ENCODE measurements at regions not wholly inside any gene's neighbourhood (a gene's known extent, or its start where the extent isn't known, plus 50 kb on each side); places are given as distances from the start of the nearest gene placed in this dataset.
"Not testable (repeated sequence)": the region's sequence is repeated elsewhere in the genome, so short reads cannot be mapped to it uniquely, and the experiment has no call there.

GRCh38 chr9:41026912-41027676 is 101.4 kb downstream of the FOXD4L6 start:
- not testable (repeated sequence) for H3K4me3 ChIP-seq (replicated peaks; ENCODE audit: low read depth, low read length); DNase-seq (ENCODE audit: extremely low read depth, low read depth)

- DNase-seq (ENCODE audit: extremely low read depth, low read depth); H3K4me3 ChIP-seq (replicated peaks; ENCODE audit: low read depth, low read length): not testable (repeated sequence)
These were observed 106.1 kb downstream of the FOXD4L6 start for GRCh38 chr9:41022365-41022764.

- not testable (repeated sequence) for DNase-seq (ENCODE audit: extremely low read depth, low read depth); H3K4me3 ChIP-seq (replicated peaks; ENCODE audit: low read depth, low read length)
These were observed 108.5 kb downstream of the FOXD4L6 start for GRCh38 chr9:41019858-41020562.

GRCh38 chr9:41018948-41019347 is 109.5 kb downstream of the FOXD4L6 start:
- H3K4me3 ChIP-seq (replicated peaks; ENCODE audit: low read depth, low read length); DNase-seq (ENCODE audit: extremely low read depth, low read depth): not testable (repeated sequence)

- not testable (repeated sequence) for H3K4me3 ChIP-seq (replicated peaks; ENCODE audit: low read depth, low read length); DNase-seq (ENCODE audit: extremely low read depth, low read depth)
These were observed 111.8 kb downstream of the FOXD4L6 start for GRCh38 chr9:41016699-41017098.

- H3K4me3 ChIP-seq (replicated peaks; ENCODE audit: low read depth, low read length); DNase-seq (ENCODE audit: extremely low read depth, low read depth): not testable (repeated sequence)
These were observed 128.4 kb downstream of the FOXD4L6 start for GRCh38 chr9:40999952-41000700.

- not testable (repeated sequence) for H3K4me3 ChIP-seq (replicated peaks; ENCODE audit: low read depth, low read length); DNase-seq (ENCODE audit: extremely low read depth, low read depth)
These were observed 133.0 kb downstream of the FOXD4L6 start for GRCh38 chr9:40995490-40995889.

- not testable (repeated sequence) for DNase-seq (ENCODE audit: extremely low read depth, low read depth); H3K4me3 ChIP-seq (replicated peaks; ENCODE audit: low read depth, low read length)
These were observed 134.6 kb downstream of the FOXD4L6 start for GRCh38 chr9:40993842-40994241.

- not testable (repeated sequence) for DNase-seq (ENCODE audit: extremely low read depth, low read depth)
- H3K4me3 ChIP-seq (replicated peaks; ENCODE audit: low read depth, low read length), result peak overlapping the region; percentile 83
These were observed 135.1 kb downstream of the FOXD4L6 start for GRCh38 chr9:40993375-40993774.

- DNase-seq (ENCODE audit: extremely low read depth, low read depth), result not testable (repeated sequence)
- peak overlapping the region; percentile 83 for H3K4me3 ChIP-seq (replicated peaks; ENCODE audit: low read depth, low read length)
These were observed 136.0 kb downstream of the FOXD4L6 start for GRCh38 chr9:40992472-40992821.

GRCh38 chr9:40991741-40992471 is 136.6 kb downstream of the FOXD4L6 start:
- peak; percentile 92 for TF ChIP-seq CTCF (IDR thresholded peaks at IDR 0.05; ENCODE audit: low read depth, low read length, missing control alignments)
- peak; percentile 96 for DNase-seq (ENCODE audit: extremely low read depth, low read depth)
- H3K4me3 ChIP-seq (replicated peaks; ENCODE audit: low read depth, low read length), result peak overlapping the region; percentile 83

GRCh38 chr9:40991100-40991740 is 137.3 kb downstream of the FOXD4L6 start:
- not testable (repeated sequence) for DNase-seq (ENCODE audit: extremely low read depth, low read depth)

GRCh38 chr9:40986332-40986731 is 142.1 kb downstream of the FOXD4L6 start:
- not testable (repeated sequence) for DNase-seq (ENCODE audit: extremely low read depth, low read depth)

More at GRCh38 chr9:40991100-40991740, 137.3 kb downstream of the FOXD4L6 start:
- H3K4me3 ChIP-seq (replicated peaks; ENCODE audit: low read depth, low read length), result peak overlapping the region; percentile 83

GRCh38 chr9:40975351-40975750 is 153.1 kb downstream of the FOXD4L6 start:
- not testable (repeated sequence) for DNase-seq (ENCODE audit: extremely low read depth, low read depth); H3K4me3 ChIP-seq (replicated peaks; ENCODE audit: low read depth, low read length)

More at GRCh38 chr9:40986332-40986731, 142.1 kb downstream of the FOXD4L6 start:
- not testable (repeated sequence) for H3K4me3 ChIP-seq (replicated peaks; ENCODE audit: low read depth, low read length)

- not testable (repeated sequence) for H3K4me3 ChIP-seq (replicated peaks; ENCODE audit: low read depth, low read length); DNase-seq (ENCODE audit: extremely low read depth, low read depth)
These were observed 153.6 kb downstream of the FOXD4L6 start for GRCh38 chr9:40974912-40975311.

- not testable (repeated sequence) for H3K4me3 ChIP-seq (replicated peaks; ENCODE audit: low read depth, low read length); DNase-seq (ENCODE audit: extremely low read depth, low read depth)
These were observed 156.7 kb downstream of the FOXD4L6 start for GRCh38 chr9:40971773-40972172.

Measured in HFF-Myc (cell line).